ENCODE measurements at regions not wholly inside any gene's neighbourhood (a gene's known extent, or its start where the extent isn't known, plus 50 kb on each side); places are given as distances from the start of the nearest gene placed in this dataset.

DNA sequence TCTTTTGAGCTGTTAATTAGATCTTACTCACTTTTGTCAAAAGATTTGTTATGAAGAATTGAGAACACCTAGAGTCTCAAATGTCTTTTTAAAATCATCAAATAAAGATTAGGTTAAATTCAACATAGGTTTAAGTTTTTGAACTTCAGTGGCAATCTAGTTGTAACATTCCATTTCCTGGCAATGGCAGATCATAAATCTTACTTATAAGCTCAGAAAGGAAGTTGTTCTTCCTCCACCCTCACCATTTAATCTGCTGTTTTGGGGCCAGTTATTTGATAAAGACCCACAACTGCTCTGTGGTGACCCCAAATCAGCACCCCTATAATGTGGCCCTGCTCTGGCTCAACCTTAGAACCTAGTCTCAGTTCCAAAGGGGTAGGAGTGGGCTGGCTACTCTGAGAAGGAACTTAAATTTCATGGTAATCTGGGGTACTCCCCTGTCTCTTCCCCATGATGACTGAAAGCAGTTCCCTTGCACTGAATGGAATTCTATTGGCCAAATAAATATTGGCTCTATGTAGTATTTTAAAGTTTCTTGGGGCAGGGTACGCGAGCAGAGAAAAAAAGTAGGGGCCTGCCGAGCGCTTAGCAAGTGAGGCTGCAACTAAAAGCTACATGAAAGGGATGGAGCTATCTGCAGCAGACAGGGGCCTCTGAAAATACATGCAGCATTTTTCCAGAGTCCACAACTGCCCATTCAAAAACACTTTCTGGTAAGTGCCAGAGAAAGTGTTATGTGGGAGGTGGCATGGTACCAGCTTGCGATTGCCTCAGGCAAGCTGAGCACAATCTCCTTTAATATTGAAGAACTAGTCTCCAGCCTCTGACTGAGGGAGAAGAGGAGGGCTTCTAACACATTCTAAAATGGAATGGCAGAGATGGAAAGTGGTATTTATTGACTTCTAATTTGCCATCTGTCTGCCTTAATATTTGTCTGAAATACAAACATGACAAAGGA is 103.6 kb upstream of the RASGRP1 start:
- CTCF ChIA-PET (ENCODE audit: unreplicated experiment): no interaction called here
- POLR2A ChIA-PET: interaction anchor here (0.5 to 2.2 kb wide), 7 partner anchors 10 to 190 kb away, joined by 3 to 14 read pairs (median 4); no protein-coding TSS in a partner anchor
- Histone ChIP-seq H2AFZ (ENCODE audit: low read length) (peak overlapping the region; percentile 89), H3K4me2 (ENCODE audit: low read length) (peak overlapping the region; percentile 14; the same call in 1 of the 2 replicates), H3K79me2 (ENCODE audit: insufficient read depth, low read depth, low read length) (no peaks in the 10 kb centered on the region), H3K4me3 (ENCODE audit: low read depth, low read length, poor library complexity, severe bottlenecking) (no peak overlapping the region), H3K27ac (ENCODE audit: low read depth, low read length, poor library complexity, severe bottlenecking) (no peak overlapping the region), H3K4me1 (ENCODE audit: insufficient read depth, low read length, poor library complexity, severe bottlenecking) (peaks cover 64% of the 10 kb centered on the region), H3K9me2 (ENCODE audit: insufficient read depth, low read length) (no peaks in the 10 kb centered on the region), H3K9me3 (ENCODE audit: low read length) (no peaks in the 10 kb centered on the region), H3K36me3 (ENCODE audit: insufficient read depth, low read length) (no peaks in the 10 kb centered on the region), H4K20me1 (ENCODE audit: insufficient read depth, low read length) (no peaks in the 10 kb centered on the region)
- TF ChIP-seq, protein P1, sequence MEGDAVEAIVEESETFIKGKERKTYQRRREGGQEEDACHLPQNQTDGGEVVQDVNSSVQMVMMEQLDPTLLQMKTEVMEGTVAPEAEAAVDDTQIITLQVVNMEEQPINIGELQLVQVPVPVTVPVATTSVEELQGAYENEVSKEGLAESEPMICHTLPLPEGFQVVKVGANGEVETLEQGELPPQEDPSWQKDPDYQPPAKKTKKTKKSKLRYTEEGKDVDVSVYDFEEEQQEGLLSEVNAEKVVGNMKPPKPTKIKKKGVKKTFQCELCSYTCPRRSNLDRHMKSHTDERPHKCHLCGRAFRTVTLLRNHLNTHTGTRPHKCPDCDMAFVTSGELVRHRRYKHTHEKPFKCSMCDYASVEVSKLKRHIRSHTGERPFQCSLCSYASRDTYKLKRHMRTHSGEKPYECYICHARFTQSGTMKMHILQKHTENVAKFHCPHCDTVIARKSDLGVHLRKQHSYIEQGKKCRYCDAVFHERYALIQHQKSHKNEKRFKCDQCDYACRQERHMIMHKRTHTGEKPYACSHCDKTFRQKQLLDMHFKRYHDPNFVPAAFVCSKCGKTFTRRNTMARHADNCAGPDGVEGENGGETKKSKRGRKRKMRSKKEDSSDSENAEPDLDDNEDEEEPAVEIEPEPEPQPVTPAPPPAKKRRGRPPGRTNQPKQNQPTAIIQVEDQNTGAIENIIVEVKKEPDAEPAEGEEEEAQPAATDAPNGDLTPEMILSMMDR (conservative IDR thresholded peaks at IDR 0.05; ENCODE audit: low read length): no peak
- no peak for TF ChIP-seq EZH2phosphoT487 (IDR thresholded peaks at IDR 0.05; ENCODE audit: borderline replicate concordance, low read depth, low read length)
- intact Hi-C loops (cut with micrococcal nuclease; ENCODE audit: unreplicated experiment): no loop called here
- BruUV-seq (replicated peaks): no TSS peak
- DNase-seq (ENCODE audit: low spot score): no peak

DNA sequence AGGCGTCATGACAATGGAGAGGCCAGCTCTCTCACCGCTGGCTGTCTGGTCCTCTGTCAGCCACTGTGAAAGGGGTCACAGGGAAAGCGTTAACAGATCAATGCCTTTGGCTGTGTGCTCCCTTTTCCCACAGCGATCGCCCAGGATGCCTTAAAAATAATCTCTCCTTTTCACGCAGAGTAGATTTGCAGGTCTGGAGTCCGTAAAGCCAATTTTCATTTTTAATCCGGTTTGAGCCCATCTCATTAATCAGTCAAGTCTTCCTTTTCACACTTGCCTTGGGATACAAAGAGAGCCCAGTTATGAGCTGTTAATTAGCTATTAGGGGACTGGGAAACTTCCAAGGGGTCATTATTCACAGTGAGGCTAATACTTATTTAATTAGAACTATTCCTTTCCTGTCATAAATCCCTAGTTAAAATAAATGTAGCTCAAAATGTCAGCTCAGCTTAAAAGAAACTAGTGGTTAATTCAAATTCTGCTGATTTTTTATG is 104.3 kb upstream of the RASGRP1 start:
- TF ChIP-seq, protein P1 (conservative IDR thresholded peaks at IDR 0.05; ENCODE audit: low read length): no peak
- TF ChIP-seq EZH2phosphoT487 (IDR thresholded peaks at IDR 0.05; ENCODE audit: borderline replicate concordance, low read depth, low read length): no peak
- Histone ChIP-seq H3K4me3 (ENCODE audit: low read depth, low read length, poor library complexity, severe bottlenecking) (no peak overlapping the region), H2AFZ (ENCODE audit: low read length) (no peak overlapping the region), H3K9me2 (ENCODE audit: insufficient read depth, low read length) (no peaks in the 10 kb centered on the region), H3K36me3 (ENCODE audit: insufficient read depth, low read length) (no peaks in the 10 kb centered on the region), H3K9me3 (ENCODE audit: low read length) (no peaks in the 10 kb centered on the region), H4K20me1 (ENCODE audit: insufficient read depth, low read length) (no peaks in the 10 kb centered on the region), H3K79me2 (ENCODE audit: insufficient read depth, low read depth, low read length) (no peaks in the 10 kb centered on the region), H3K4me2 (ENCODE audit: low read length) (no peak overlapping the region), H3K27ac (ENCODE audit: low read depth, low read length, poor library complexity, severe bottlenecking) (no peak overlapping the region), H3K4me1 (ENCODE audit: insufficient read depth, low read length, poor library complexity, severe bottlenecking) (peaks cover 71% of the 10 kb centered on the region)
- ChIA-PET POLR2A (interaction anchor here (0.5 to 2.2 kb wide), 7 partner anchors 11 to 418 kb away, joined by 3 to 14 read pairs (median 4); no protein-coding TSS in a partner anchor), CTCF (ENCODE audit: unreplicated experiment) (no interaction called here)
- DNase-seq (ENCODE audit: low spot score): no peak
- BruUV-seq (replicated peaks): no TSS peak
- intact Hi-C loops (cut with micrococcal nuclease; ENCODE audit: unreplicated experiment): no loop called here

Measured in OCI-LY7 (cell line).